Kasumi-1 (cell line): ENCODE measurements at regions not wholly inside any gene's neighbourhood (a gene's known extent, or its start where the extent isn't known, plus 50 kb on each side); places are given as distances from the start of the nearest gene placed in this dataset.
"Not testable (repeated sequence)": the region's sequence is repeated elsewhere in the genome, so short reads cannot be mapped to it uniquely, and the experiment has no call there.

Source experiments
- DNase-seq, 2 experiments: peaks; one replicate each; lab custom pipeline; 2025; lab: John Stamatoyannopoulos, UW

DNA sequence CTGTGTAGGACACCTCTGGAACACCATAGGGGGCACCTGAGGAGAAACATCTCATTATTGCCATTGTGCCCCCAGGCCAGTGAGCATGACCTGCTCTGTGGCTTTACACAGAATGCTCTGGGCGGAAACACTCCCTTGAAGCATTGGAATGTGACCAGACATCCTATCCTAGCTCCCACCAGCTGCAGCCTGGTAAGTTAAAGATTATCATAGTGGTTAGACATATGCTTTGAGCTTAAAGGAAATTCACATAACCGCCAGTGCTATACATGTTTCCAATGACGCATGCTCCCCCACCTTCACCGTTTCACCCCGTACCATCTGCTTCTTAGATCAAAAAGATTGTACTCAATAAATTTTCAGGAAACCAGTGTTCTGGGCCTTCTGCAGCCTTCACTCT, 217.7 kb upstream of the CENPE start:
- DNase-seq = no peak

- DNase-seq = not testable (repeated sequence)
Observed at GRCh38 chr4:103412646-103413045, 214.5 kb upstream of the CENPE start.

DNA sequence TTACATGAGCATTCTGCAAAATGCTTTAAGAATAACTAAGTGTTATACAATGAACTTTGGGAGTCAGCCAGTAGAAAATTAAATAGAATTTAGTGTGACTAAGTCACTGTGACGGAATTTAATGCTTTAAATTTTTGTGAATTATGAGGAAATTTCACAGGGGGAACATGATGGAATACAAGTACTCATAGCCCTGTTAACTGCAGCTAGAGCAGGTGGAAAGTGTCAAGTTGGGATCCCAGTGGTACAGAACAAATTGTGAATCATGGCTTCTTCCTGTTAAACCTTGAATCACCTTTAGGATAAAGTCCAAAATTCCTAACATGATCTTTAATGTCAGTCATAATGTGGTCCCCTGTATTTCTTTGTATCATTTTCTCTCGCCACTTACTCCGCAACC, 212.2 kb upstream of the CENPE start:
- DNase-seq = no peak

- DNase-seq = no peak
Observed at GRCh38 chr4:103405415-103405814, 207.3 kb upstream of the CENPE start.

GRCh38 chr4:103403619-103404018, 205.5 kb upstream of the CENPE start:
- DNase-seq = no peak

GRCh38 chr4:103402198-103402597, 204.1 kb upstream of the CENPE start:
- no peak for DNase-seq

DNA sequence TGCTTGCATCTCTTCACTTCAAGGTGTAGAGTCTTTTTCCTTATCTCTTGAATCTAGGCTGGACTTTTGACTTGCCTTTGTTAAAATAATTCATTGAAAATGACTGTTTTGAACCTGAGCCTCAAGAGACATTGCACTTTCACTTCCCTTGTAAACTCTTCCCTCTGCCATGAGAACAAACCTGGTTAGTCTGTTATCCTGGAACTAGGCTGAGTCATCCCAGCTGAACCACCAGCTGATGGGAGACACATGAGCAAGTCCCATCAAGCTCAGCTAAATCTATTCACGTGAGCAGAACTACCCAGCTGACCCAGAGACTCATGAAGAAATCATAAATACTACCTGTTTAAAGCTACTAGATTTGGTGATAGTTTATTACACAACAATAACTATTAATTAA, 202.3 kb upstream of the CENPE start:
- no peak for DNase-seq

- no peak for DNase-seq
Observed at GRCh38 chr4:103397541-103397940, 199.4 kb upstream of the CENPE start.

- DNase-seq = not testable (repeated sequence)
Observed at GRCh38 chr4:103387508-103388011, 189.4 kb upstream of the CENPE start.

DNA sequence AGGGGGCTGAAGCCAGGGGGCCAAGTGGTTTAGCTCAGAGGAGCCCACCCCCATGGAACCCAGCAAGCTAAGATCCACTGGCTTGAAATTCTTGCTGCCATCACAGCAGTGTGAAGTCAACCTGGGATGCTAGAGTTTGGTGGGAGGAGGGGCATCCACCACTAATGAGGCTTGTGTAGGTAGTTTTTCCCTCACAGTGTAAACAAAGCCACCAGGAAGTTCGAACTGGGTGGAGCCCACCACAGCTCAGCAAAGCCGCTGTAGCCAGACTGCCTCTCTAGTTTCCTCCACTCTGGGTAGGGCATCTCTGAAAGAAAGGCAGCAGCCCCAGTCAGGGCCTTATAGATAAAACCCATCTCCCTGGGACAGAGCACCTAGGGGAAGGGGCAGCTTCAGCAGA, 187.4 kb upstream of the CENPE start:
- DNase-seq = not testable (repeated sequence)

- no peak for DNase-seq
Observed at GRCh38 chr4:103375278-103375677, 177.1 kb upstream of the CENPE start.

DNA sequence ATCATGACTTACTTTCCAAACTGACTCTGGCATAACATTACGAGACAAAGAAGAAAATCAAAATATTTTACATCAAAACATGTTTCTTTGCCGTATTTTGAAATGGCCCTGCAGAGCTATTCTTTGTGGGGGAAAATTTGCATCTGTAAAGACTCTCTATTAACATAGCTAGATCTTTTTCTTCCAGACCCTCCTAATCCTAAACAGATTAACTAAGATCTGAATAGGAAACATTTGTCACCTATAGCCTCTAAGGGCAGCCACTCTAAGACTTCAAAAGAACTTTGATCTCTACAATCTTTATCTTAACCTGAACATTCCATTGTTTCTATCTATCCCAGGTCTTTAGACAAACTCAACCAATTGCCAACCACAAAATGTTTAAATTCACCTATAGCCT, 176.6 kb upstream of the CENPE start:
- no peak for DNase-seq

DNA sequence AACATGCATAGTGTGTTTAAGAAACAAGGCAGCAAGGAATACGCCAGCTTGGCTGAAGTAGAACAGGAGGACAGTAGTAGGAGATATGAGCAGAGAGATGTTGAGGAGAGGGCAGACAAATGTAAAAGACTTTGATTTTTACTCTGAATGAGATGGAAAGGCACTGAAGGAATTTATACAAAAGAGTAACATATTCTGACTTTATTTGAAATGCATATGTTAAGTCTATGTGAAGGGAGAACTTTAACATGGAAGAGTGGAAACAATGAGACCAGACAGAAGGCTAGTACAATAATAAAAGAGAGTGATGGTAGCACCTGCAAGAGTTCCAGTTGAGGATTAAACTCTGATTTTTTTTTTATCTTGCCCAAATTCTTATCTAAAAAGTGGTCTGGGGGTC, 176.2 kb upstream of the CENPE start:
- no peak for DNase-seq

- DNase-seq = no peak
Observed at GRCh38 chr4:103372002-103372558, 173.9 kb upstream of the CENPE start.

DNA sequence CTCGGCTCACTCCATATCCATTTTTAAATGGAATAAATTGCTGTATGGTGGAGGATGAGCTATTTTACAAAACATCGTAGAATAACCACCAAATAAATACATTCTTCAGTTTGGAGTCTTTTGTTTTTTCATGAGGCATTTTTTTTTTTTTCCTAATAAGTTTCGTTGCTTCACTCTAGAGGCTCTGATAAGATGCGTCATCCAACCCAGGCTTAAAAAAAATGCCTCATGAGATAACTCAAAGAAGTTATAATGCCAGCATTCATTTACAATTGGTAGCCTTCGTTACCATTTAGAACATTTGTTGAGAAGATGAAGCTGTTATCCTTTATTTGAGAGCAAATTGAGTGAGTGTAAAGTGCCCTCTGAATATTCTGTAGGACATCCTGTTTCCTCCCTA, 172.2 kb upstream of the CENPE start:
- DNase-seq = no peak

DNA sequence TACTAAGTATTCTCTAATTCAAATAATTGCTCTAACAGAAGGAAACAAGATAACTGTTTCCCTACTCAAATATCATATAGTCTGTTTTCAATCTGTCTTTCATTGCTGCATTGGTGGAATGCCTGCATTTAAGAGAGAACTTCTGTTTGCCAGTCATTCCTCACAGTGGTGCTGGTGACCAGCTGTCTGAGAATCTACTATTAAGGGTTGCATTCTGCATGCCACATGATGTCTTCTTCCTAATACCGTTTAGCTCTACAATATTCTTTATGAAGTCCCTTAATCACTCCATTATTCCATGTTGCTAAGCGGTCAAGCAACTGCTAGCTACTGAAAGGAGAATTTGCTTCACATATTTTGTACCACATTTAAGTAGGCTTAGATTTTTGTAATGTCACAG, 167.1 kb upstream of the CENPE start:
- DNase-seq = no peak

DNA sequence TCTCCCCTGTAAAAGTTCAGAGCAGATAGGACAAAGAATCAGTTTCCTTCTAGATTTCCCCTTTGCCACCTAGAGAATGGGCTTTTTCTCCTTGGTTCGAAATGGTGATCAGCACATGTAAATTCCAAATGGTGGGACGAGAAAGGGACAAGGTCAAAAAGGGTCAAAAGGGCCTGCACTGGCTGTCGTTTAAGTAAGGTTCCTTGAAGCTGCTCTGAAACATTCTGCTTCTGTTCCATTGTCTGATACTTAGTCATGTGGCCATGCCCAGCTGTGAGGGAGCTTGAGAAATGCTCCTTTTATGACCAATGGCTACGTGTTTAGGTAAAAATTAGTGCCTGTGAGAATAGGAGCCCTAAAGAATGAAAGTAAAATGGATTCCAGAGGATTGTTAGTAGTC, 165.9 kb upstream of the CENPE start:
- no peak for DNase-seq

GRCh38 chr4:103361926-103362325, 163.8 kb upstream of the CENPE start:
- no peak for DNase-seq

- DNase-seq = no peak
Observed at GRCh38 chr4:103359900-103360299, 161.8 kb upstream of the CENPE start.

- DNase-seq = no peak
Observed at GRCh38 chr4:103354006-103354405, 155.9 kb upstream of the CENPE start.

GRCh38 chr4:103329642-103330041, 131.5 kb upstream of the CENPE start:
- DNase-seq = no peak

DNA sequence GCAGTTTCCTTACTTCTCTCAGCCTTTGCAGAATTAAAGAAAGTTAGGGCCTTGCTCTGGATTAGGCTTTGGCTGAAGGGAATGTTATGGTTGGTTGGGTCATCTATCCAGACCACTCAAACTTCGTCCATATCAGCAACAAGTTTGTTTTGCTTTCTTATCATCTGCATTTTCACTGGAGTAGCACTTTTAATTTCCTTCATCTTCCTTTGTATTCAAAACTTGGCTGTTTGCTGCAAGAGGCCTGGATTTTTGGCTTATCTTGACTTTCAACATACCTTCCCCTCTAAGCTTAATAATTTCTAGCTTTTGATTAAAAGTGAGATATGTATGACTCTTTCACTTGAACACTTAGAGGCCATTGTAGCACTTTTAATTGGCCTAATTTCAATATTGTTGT, 126.7 kb upstream of the CENPE start:
- no peak for DNase-seq

DNA sequence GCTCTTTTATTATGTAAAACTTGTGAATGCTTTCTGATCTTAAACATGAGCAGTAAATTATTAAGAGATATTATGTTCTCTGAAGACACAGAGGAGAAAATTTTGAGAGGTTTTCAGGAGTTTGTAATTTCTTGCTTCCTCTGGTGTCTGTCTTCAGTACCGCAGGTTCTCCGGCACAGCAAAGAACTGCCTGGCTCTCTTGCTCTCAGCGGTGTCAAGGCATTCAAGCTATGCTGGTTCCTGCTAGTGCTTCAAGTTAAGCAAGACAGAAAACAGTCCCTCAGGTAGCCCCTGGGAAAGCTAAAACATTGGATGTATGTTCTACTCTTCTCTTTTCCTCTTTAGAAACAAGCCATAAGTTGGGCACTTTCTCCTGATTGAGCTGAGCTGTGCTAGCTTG, 120.2 kb upstream of the CENPE start:
- DNase-seq = no peak

DNA sequence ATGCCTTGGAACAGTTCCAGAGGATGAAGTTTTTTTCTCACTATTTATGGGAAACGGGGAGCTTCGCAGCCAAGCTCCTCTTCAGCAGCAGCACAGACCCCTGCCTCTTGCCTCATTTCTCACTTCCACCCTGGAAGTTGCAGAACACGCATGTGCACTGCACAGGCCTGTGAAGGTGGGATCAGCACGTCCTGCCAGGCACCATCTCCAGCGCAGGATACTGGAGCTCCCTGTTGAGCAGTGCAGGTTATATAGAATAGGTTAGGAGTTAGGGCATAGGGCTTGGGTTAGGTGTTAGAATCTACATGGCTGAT, 110.1 kb upstream of the CENPE start:
- DNase-seq = no peak
